GM12891 (cell line): ENCODE measurements at regions not wholly inside any gene's neighbourhood (a gene's known extent, or its start where the extent isn't known, plus 50 kb on each side); places are given as distances from the start of the nearest gene placed in this dataset.

ENCODE experiments used
- POLR2AphosphoS5 ChIP-seq: IDR thresholded peaks from 2 replicates; pipeline ENCODE4 v1.6.1; 2011; ENCODE audit warnings: low read depth, low read length, control low read depth
- SPI1 ChIP-seq: IDR thresholded peaks from 2 replicates; pipeline ENCODE4 v1.6.1; 2011; ENCODE audit warnings: low read depth, low read length, control low read depth
- TAF1 ChIP-seq: IDR thresholded peaks from 2 replicates; pipeline ENCODE4 v1.6.1; 2011; ENCODE audit warnings: low read depth, low read length, control low read depth

- TF ChIP-seq SPI1 (no peak), POLR2AphosphoS5 (no peak), TAF1 (no peak)
Measured at GRCh38 chr5:1939256-1939655, 56.5 kb upstream of the IRX4 start.
